Fibroblast of gingiva (primary cell): ENCODE measurements at regions not wholly inside any gene's neighbourhood (a gene's known extent, or its start where the extent isn't known, plus 50 kb on each side); places are given as distances from the start of the nearest gene placed in this dataset.
"Not testable (repeated sequence)": the region's sequence is repeated elsewhere in the genome, so short reads cannot be mapped to it uniquely, and the experiment has no call there.

Experiments used
- DNase-seq: peaks from one replicate; pipeline ENCODE4 v3.0.0-alpha.2; 2011; ENCODE audit warnings: low read depth

- no peak for DNase-seq
Measured at GRCh38 chr2:194545978-194546377, 1111.0 kb upstream of the SLC39A10 start.

DNA sequence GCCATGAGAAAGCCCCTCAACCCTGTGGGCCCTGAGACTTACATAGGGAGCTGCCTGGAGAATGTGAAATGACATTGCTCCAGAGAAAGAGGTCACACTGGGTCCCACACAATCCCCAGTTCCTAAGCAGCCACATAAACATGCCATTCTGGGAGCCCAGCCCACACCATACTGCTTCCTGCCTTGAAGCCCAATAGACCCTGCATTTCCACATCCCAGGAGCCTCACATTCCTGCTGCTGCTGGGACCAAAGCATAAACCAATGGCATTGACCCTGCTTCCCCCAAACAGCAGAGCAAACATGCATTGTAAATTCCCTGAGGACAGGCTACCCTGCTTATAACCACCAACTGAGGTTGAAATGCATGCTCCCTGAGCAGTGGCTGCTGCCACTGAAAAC lies 1117.6 kb upstream of the SLC39A10 start:
- no peak for DNase-seq

DNA sequence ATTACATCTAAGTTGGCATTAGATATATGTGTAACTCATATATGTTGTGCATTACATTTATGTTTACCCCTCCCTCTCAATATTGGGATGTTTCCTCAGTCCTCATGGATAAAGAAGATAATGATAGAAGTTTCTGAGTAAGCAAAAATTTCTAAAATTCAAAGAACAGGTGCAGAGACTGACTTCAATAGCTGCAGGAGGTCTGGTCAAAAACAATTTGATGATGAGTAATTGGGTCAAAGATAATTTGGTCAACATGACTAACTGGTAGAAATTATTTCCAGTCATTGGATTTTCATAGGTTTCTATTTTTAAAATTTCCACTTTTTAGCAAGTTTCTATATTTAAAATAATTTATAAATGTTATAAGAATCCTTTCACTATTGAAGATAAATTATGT lies 1130.9 kb upstream of the SLC39A10 start:
- no peak for DNase-seq

- DNase-seq: no peak
Measured at GRCh38 chr2:194514281-194514680, 1142.7 kb upstream of the SLC39A10 start.

DNA sequence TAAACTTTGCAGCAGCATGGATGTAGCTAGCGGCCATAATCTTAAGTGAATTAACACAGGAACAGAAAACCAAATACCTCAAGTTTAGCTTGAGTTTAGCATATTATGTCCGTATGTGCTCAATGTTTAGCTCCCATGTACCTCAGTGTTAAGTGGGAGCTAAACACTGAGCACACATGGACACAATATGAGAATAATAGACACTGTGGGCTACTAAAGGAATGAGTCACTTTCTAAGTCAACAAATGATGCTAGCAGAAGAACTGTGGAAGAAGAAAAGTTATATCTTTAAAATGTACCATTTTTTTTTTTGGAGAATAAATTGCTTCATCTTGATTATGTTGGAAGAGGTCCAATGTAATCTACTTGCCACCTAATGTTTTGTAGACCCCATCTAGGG lies 1146.0 kb upstream of the SLC39A10 start:
- not testable (repeated sequence) for DNase-seq

GRCh38 chr2:194504876-194505275 lies 1152.2 kb upstream of the SLC39A10 start:
- DNase-seq: not testable (repeated sequence)

DNA sequence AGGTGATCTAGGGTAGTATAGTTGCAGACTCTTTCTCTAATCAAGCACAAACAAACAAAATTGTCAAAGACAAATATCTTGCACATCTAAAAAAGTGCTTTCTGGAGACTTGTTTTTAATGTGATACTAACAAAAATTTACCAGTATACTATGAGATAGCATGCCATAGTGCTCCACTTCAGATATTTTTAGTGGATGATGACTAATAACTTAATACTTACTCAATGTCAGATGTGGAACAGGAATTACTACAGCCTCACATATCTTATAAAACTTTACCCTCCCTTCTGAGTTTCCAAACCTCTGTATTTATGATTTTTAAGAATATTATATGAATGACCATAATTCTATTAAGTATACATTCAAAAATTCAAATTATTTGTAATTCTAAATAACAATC lies 1162.0 kb upstream of the SLC39A10 start:
- DNase-seq: no peak

- no peak for DNase-seq
Measured at GRCh38 chr2:194494401-194494800, 1162.6 kb upstream of the SLC39A10 start.

- DNase-seq: no peak
Measured at GRCh38 chr2:194491409-194492115, 1165.5 kb upstream of the SLC39A10 start.

DNA sequence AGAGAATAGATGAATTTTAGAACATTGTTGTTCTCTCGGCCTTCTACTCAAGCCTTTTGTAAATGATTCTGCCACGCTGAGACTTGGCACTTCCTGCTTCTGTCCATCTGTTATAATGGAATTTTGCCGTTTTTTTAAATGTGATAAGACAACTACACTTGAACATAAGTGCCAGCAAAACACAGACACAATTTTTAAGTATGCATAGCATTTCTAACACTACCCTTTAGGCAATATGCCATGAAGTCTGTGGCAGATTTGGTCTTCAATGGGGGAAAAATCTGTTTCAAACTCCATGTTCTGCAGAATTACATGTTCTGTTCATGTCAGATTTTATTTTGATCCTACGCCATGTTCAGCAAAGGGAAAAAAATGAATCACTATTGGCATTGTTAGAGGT lies 1170.7 kb upstream of the SLC39A10 start:
- no peak for DNase-seq

GRCh38 chr2:194483041-194483440 lies 1174.0 kb upstream of the SLC39A10 start:
- no peak for DNase-seq

DNA sequence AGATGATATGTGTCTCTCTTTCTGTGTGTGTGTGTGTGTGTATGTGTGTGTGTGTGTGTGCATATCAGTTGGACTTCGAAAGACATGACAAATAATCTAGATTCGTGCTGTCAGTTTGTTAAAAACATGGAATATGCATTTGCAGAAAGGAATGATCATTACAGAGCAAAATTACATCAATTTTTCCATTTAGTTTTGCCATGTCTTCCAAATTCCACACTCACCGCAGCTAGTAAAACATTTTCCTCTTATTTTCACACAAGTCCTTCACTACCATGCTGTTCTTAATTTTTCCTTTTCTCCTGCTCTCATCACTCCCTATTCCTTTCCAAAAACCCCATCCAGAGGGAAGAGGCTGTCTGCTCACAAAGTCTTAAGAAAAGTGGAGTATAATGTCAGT lies 1191.4 kb upstream of the SLC39A10 start:
- no peak for DNase-seq

DNA sequence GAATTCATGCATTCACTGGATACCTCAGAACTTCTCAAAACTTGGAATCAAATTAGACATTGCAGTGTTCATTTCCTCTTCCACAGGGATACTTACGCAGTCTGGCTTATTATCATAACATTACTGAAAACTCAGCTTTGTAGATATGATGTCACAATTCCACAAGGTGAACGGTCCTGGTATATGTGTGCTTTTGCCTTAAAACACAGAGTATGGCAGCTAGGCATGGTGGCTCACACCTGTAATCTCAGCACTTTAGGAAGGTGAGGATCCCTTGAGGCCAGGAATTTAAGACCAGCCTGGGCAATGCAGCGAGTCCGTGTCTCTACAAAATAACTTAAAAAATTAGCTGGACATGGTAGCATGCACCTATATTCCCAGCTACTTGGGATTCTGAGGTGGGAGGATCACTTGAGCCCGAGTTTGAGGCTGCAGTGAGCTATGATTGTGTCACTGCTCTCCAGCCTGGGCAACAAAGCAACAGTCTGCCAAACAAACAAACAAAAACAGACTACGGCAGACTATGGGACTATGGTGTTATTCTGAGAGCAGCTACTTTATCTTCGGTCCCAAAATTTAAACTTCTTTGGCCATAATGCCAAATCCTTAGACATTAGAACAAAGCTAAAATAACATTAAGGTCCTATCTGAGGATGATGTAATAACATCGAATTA lies 1191.9 kb upstream of the SLC39A10 start:
- no peak for DNase-seq

DNA sequence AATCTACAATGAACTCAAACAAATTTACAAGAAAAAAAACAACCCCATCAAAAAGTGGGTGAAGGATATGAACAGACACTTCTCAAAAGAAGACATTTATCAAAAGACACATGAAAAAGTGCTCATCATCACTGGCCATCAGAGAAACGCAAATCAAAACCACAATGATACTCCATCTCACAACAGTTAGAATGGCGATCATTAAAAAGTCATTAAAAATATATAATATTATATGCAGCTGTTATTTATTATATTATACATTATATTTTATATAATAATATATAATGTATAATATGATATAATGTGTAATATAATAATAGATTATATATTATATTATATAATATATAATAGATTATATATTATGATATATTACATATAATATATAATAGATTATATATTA lies 1194.1 kb upstream of the SLC39A10 start:
- not testable (repeated sequence) for DNase-seq

GRCh38 chr2:194455358-194455757 lies 1201.7 kb upstream of the SLC39A10 start:
- DNase-seq: no peak

DNA sequence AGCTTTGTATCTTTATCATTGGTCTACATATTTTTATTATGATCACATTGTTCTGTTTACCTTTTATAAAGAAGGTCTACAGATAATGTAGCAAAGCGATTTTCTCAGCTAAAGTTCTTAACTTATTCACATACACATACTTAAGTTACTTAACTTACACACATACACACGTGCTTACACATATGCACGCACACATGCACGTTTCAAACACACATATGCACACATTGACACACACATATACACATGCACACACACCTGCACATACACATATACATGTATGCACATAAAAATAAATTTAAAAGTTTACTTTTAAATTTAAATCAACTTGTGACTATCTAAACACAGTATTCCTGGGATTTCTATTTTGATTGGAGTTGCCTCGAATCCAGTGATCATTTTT lies 1204.5 kb upstream of the SLC39A10 start:
- DNase-seq: no peak

DNA sequence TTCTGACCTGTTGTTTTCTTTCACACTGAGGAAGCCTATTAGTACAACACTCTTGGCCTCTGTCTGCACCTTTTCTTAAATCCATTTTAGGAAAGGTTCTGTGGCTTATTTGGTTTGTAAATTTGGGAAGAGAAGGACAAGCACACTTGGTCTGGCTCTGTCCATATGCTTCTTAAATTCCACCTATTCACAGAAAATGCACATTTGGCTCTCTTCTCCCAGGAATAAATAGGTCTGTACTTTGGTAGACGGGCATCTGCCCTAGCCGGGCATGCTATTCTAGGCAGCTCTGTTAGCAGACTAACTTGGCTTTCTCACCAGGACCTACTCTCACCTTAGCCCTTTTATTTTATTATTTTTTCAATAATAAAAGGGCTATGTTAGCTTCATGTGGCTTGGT lies 1211.8 kb upstream of the SLC39A10 start:
- no peak for DNase-seq

- no peak for DNase-seq
Measured at GRCh38 chr2:194443926-194444325, 1213.1 kb upstream of the SLC39A10 start.

DNA sequence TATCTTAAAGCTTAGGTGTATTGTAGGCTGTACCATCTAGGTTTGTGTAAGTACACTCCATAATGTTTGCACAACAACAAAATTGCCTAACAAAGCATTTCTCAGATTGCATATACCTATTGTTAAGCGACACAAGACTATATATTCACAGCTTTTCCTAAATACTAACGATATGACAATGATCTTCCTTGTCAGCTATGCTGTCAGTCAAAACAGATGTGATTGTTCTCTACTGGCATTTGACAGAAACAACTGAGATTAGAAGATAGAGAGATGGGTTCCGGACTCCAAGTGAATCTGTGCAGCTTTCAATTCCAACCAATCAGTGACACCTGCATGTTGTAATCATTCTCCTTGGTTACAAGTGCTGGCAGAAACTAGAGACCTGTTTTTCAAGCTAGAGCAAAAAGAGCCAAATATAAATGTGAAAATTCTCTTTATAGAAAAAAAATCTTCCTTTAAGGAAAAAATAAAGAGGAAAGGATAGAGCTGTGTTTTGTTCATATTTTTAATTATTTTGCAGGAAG lies 1232.3 kb upstream of the SLC39A10 start:
- no peak for DNase-seq

DNA sequence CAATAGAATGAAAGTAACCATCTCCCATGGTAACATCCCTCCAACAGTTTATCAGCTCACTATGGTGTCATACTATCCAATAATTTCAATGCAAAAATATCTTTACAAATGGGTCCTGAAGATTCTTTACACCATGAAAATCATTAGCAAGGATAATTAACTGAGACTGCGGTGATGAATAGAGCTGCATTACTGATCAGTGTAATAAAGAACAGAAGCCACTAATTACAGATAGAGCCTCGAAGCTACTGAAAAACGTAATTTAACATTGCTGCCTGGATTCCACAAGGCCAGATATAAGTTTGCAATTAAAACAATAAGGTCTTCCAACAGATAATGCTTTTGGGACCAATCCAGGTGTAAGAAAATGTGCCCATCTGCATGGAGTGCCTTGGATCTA lies 1245.8 kb upstream of the SLC39A10 start:
- DNase-seq: no peak

GRCh38 chr2:194395818-194396217 lies 1261.2 kb upstream of the SLC39A10 start:
- DNase-seq: no peak

GRCh38 chr2:194385376-194385775 lies 1271.7 kb upstream of the SLC39A10 start:
- DNase-seq: no peak

DNA sequence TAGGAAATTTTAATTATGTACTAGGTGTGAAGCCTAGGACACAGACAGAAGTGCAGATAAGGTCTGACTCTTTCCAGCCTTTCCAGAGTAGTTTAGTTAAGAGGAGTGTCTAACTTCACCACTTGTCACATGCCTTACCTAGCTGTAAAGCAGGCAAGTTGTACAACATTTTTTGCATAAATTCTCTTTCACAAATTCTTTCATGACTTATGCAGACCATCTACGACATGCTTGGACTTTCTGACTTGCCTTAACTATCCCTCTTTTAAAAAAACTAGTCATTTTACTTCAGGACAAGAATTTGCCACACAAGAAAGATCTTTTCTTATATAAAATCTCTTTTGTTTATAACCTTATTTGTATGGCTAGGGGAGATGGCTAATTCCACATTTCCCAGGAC lies 1273.6 kb upstream of the SLC39A10 start:
- DNase-seq: no peak

DNA sequence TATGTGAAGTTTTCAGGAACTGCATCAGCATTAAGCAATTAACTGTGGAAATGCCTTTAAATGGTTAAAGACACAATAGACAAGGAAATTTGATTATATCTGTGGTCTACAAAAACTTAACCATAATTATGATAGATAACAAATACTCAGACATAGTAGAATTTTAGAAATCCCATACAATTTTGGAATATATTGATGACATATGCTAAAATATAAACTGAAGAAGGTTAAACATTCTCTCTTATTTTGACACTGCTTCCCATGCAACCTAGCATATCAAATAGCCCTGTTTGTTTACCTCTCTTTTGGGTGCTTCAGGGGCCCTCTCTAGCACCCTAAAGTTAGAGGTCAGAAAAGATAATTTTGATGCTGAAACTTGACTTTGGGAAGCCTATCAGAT lies 1274.8 kb upstream of the SLC39A10 start:
- DNase-seq: no peak
